HG03354 (cell line): ENCODE measurements at regions not wholly inside any gene's neighbourhood (a gene's known extent, or its start where the extent isn't known, plus 50 kb on each side); places are given as distances from the start of the nearest gene placed in this dataset.
"Not testable (repeated sequence)": the region's sequence is repeated elsewhere in the genome, so short reads cannot be mapped to it uniquely, and the experiment has no call there.

ENCODE experiments used
- ATAC-seq: cut with Tn5 transposase; IDR thresholded peaks from one replicate; pipeline ENCODE4 v1.9.1; 2021; ENCODE audit warnings: mild to moderate bottlenecking; ENCODE audit not compliant: unreplicated experiment, poor library complexity, severe bottlenecking

- ATAC-seq = no peak
Observed at GRCh38 chr16:64116151-64116550, 1005.7 kb downstream of the CDH11 start.

GRCh38 chr16:64109241-64109640, 1012.6 kb downstream of the CDH11 start:
- ATAC-seq = no peak

GRCh38 chr16:64102654-64103053, 1019.2 kb downstream of the CDH11 start:
- no peak for ATAC-seq

DNA sequence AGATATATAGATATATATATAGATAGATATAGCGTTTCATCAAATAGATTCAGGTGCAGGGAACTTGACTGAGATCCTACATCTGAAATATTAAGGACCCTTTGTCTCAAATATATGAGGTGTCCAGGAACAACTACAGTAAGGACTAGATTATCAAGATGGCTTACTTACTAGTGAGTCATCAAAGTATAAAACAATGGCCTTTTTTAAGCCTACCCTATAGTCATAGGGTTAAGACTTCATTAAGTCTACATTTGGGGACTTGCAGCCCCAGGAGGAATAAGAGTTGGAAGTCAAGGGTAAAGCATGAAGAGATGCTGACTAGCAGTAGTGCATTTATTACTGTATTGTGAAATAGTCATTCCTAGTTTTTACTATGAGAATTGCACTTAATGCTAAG, 1023.4 kb downstream of the CDH11 start:
- ATAC-seq = no peak

GRCh38 chr16:64096689-64097088, 1025.2 kb downstream of the CDH11 start:
- ATAC-seq = no peak

DNA sequence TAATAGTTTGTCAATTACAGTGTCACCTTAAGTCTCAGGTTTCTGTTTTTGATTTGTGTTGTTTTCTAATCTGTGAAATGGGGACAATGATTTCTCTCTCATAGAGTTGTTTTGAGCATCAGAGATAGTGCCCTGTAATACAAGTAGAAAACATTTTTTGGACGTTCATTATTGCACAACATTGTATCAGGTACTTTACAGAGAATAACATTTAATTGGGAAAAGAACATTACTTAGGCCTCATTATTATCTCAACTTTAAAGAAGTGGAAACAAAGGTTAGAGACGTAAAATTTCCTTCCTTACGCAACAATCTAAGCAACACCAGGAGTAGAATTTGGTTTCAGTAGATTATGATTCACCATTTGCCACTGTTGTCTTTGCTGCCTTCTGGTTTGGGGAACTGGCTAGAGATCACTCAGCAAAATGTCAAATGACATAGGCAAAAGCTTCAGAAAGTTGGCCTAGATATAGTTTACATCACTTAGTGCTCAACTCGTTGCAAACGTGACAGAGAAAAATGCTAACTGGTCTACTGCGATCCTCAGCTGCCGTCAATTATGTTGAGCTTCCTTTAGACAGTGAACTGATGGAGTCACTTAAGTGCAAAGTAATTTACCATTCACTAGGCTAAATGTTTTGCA, 1026.8 kb downstream of the CDH11 start:
- no peak for ATAC-seq

DNA sequence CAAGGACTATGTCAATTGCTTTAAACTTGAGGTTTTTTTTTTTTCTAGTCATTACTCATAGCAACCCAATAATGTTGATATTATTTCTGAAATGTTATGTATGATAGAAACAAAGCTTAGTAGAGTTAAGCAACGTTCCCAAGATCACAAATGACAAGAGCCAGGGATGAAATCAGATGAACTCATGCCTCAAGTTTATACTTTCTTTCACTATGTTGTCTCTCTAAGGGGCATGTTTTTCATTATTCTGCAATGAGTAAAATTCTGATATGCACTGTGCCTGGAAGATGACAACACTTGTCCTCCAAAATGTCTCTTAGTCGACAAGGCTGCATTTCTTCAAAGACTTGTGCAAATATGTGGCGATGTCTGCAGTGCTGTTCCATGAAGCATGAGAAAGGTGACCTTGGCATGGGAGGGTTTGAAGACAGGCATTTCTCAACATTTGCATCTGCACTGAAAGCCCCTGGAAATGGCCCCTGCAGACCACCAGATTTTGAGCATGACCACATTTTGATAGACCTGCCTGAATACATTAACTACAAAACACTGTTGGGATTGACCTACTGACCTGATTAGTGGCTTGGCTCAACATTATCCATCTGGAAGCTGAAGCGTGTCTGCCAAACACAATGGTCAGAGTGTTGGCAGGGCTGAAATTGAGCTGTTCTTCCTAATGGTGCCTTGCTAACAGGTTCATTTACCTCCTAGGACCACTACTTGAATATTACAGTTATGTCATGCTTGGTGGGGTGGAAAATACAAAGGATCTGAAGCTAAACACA, 1027.5 kb downstream of the CDH11 start:
- no peak for ATAC-seq

DNA sequence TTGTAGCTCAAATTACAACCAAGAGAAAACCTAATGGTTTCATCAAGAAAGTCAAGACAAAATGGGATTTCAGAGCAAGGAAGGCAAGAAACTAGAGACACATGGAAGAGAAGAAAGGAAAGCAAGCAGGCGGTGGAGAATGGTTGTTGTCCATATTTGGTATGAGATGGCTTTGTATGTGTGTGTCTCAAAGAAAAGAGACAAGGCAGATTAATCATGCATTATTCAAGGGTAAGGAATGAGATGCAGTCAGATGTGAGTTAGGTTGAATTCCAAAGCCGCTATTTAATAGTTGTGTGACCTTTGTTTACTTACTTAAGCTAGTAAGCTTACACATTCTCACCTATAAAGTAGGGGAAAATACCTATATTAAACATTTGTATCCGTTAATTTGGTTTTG, 1029.6 kb downstream of the CDH11 start:
- ATAC-seq = no peak

DNA sequence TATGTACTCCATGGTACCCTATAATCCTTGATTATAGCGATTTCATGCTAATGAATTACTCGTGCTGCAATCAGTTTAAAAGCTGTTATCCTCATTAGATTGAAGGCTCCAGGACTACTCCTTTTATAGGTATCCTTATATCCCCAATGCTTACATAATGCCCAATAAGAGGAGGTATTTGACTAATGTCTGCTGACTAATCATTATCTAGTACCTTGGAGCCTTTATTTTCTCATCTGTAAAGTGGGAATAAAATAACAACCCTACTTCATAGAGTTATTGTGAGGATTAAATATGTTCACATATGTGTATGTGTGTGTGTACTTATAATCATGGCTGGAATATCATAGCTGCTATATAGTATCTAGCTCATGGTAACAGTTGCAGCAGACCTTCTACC, 1031.5 kb downstream of the CDH11 start:
- ATAC-seq = no peak

DNA sequence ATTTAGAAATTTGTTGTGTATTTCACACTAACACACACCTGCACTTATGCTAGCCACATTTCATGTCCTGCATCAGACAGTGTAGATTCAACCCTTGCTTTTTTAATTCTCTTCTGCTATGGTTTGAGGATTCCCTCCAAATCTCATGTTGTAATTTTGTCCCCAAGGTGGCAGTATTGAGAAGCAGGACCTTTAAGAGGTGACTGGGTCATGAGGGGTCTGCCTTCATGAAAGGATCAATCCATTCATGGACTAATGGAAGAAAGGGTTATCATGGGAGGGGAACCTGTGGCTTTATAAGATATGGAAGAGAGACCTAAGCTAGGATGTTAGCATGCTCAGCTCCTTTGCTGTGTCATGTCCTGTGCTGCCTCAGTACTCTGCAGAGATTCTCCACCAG, 1032.2 kb downstream of the CDH11 start:
- ATAC-seq = no peak

DNA sequence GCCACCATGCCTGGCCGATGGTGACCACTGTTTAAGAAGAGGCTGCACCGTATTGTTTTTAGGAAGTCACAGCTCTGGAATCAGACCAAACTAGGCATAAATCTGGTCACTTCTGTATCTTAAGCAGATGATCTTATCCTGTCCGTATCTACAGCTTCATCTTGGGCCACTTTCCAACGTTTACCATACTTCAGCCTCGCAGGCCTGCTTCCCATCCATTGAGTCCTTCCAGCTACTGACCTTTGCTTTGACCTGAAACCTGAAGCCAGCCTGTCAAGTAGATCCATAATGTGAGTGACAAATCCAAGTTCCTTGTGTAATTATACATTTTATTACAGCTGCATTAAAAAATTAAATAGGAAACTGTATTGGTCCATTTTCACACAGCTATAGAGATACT, 1033.0 kb downstream of the CDH11 start:
- ATAC-seq = no peak

GRCh38 chr16:64085296-64085695, 1036.6 kb downstream of the CDH11 start:
- no peak for ATAC-seq

GRCh38 chr16:64084706-64085105, 1037.2 kb downstream of the CDH11 start:
- no peak for ATAC-seq

GRCh38 chr16:64083428-64084129, 1038.3 kb downstream of the CDH11 start:
- ATAC-seq = no peak

GRCh38 chr16:64077242-64077641, 1044.6 kb downstream of the CDH11 start:
- no peak for ATAC-seq

DNA sequence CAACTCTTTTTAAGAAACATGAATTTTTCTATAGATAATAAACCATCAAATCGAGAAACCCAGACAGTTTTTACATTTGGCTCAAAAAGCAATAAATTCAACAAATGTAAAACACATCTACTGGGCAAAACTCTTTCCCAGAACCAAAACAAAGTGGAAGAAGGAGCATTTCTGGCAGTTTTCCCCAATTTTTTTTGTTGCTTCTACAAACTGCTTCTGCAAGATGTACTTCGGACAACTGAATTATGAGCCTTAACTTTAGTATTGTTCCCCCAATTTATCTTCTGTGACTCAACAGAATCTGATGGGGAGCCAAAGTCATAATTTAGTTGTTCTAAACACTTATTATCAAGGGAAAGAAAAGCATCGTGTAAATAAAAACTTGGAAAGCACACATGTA, 1047.2 kb downstream of the CDH11 start:
- no peak for ATAC-seq

DNA sequence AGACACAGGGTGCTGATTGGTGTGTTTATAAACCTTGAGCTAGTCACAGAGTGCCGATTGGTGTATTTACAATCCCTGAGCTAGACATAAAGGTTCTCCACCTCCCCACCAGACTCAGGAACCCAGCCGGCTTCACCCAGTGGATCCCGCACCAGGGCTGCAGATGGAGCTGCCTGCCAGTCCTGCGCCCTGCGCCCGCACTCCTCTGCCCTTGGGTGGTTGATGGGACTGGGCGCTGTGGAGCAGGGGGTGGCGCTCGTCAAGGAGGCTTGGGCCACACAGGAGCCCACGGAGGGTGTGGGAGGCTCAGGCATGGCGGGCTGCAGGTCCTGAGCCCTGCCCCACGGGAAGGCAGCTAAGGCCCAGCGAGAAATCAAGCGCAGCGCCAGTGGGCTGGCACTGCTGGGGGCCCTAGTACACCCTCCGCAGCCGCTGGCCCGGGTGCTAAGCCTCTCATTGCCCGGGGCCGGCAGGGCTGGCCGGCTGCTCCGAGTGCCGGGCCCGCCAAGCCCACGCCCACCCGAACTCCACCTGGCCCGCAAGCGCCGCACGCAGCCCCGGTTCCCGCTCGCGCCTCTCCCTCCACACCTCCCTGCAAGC, 1049.6 kb downstream of the CDH11 start:
- ATAC-seq = not testable (repeated sequence)

DNA sequence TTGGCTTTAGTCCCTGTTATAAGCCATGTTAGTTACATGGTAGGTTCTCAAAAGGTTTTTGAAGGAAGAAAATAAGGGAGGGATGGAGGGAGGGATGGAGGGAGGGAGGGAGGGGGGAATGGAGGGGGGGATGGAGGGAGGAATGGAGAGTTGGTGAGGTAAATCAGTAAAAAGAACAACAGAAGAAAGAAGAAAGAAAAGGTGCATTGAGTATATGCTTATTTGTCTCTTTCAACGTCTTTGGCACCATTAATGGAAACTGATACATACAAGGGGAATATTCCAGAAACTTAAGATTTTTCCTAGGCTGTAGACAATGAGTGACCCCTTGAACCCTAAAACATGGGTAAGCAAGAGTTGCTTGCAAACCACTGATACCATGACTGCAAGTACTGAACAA, 1056.3 kb downstream of the CDH11 start:
- ATAC-seq = no peak

DNA sequence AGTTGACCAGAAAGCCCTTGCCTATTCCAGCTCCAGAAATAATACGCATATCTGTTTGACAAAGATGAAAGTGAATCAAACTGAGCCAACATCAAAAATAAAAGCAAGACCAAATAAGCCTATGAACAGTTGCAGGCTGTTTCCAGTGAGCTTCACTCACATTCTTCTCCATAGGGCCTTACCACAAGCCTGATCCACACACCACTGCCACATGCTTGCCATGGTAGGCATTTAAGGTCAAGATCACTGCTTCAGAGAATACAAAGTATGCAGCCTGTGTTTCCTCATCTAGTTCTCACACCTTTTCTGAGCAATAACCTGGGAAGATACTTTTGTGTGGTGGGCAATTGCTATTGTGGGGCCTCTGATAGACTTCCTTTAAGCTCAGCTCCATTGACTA, 1060.2 kb downstream of the CDH11 start:
- no peak for ATAC-seq

DNA sequence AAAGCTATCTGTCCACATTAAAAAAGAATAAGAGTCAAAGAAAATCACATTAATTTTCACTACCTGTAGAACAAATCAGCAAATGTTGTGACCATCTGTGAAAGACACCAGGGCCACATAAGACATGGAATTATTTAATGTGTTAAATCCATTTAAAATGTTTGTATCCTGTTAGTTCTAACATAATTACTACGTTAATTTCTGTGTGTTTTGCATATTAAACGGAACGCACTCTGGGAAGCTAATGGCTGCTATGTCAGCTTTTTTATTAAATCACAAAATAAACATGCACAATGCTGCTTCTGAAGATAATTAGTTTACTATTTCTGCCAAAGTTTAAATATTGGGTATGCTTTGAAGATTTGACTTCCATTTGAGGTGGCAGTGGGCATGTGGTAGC, 1061.2 kb downstream of the CDH11 start:
- ATAC-seq = no peak

DNA sequence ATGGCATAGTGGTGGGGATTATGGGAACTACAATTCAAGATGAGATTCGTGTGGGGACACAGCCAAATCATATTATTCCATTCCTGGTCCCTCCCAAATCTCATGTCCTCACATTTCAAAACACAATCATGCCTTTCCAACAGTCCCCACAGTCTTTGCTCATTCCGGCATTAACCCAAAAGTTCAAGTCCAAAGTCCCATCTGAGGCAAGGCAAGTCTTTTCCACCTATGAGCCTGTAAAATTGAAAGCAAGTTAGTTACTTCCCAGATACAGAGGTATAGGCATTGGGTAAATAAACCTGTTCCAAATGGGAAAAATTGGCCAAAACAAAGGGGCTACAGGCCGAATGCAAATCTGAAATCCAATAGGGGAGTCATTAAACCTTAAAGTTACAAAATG, 1063.2 kb downstream of the CDH11 start:
- ATAC-seq = no peak
